ENCODE measurements at regions not wholly inside any gene's neighbourhood (a gene's known extent, or its start where the extent isn't known, plus 50 kb on each side); places are given as distances from the start of the nearest gene placed in this dataset.
"Not testable (repeated sequence)": the region's sequence is repeated elsewhere in the genome, so short reads cannot be mapped to it uniquely, and the experiment has no call there.

DNA sequence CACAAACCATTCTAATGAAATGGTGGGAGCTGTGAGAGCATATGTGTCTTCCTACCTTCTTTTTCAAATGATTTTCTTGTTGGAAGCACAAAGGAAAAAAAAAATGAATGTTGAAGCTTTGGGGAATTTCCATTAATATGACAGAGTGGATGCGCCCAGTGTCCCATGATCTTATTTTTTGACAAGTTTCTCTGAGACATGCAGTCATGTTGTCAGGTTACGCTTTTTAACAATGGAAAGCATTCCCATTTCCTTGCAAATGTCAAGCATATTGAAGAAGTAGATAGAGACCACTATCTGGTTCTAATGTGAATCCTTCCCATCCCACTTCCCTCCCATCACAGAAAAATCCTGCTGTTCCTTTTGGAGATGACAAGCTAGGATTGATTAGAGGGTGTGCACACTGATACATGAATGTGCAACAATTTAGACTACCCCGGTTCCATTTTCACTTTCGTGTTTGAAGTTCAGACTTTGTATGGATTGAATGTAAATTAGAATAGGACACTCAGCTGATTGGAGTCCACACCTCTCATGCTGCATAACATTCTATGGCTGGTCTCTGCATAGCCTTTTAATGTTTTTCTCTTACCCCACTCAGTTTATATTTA is 919.4 kb downstream of the TLE4 start:
- WGBS (ENCODE audit: low lambda C conversion rate, missing lambda C conversion rate) = 95% methylated on average over 4 of the region's 4 CpGs
- Histone ChIP-seq H3K36me3 (replicated peaks; ENCODE audit: insufficient read depth, low read depth) (no peaks in the 10 kb centered on the region), H3K79me2 (no peaks in the 10 kb centered on the region), H3K9me2 (replicated peaks; ENCODE audit: insufficient read depth) (no peaks in the 10 kb centered on the region), H3K9me3 (ENCODE audit: low read depth) (no peaks in the 10 kb centered on the region), H3K27ac (no peak overlapping the region), H2AFZ (no peak overlapping the region), H4K20me1 (ENCODE audit: insufficient read depth, poor library complexity, severe bottlenecking) (no peaks in the 10 kb centered on the region), H3K27me3 (no peaks in the 10 kb centered on the region), H3K4me3 (no peak overlapping the region), H3K4me2 (no peak overlapping the region), H3K4me1 (ENCODE audit: insufficient read depth) (no peaks in the 10 kb centered on the region)
- TF ChIP-seq EZH2phosphoT487 (IDR thresholded peaks at IDR 0.05; ENCODE audit: low read depth, severe bottlenecking, unreplicated experiment) (no peak), EZH2 (IDR thresholded peaks at IDR 0.05; ENCODE audit: borderline replicate concordance) (no peak)
- TF ChIP-seq, protein P1, sequence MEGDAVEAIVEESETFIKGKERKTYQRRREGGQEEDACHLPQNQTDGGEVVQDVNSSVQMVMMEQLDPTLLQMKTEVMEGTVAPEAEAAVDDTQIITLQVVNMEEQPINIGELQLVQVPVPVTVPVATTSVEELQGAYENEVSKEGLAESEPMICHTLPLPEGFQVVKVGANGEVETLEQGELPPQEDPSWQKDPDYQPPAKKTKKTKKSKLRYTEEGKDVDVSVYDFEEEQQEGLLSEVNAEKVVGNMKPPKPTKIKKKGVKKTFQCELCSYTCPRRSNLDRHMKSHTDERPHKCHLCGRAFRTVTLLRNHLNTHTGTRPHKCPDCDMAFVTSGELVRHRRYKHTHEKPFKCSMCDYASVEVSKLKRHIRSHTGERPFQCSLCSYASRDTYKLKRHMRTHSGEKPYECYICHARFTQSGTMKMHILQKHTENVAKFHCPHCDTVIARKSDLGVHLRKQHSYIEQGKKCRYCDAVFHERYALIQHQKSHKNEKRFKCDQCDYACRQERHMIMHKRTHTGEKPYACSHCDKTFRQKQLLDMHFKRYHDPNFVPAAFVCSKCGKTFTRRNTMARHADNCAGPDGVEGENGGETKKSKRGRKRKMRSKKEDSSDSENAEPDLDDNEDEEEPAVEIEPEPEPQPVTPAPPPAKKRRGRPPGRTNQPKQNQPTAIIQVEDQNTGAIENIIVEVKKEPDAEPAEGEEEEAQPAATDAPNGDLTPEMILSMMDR (IDR thresholded peaks at IDR 0.05; ENCODE audit: poor library complexity) = no peak
- no peak for DNase-seq (ENCODE audit: low spot score)

DNA sequence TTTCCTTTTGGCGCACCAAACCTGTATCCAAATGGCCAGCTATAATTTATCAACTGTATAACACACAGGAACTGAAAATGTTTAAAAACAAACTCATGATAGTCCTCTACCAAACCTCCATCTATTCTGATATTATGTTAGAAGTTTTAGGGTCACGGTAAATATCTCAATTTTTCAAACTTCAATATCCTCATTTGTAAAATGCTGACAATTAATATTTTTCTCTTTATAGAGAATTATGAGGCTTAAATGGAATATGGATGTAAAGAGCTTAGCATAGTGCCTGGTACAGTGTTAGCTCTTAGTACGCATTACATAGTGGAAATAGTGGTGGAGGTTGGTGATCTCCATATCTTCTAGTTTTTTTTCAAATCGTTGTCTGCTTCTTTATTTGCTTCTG is 917.6 kb downstream of the TLE4 start:
- DNase-seq (ENCODE audit: low spot score) = no peak
- Histone ChIP-seq H3K9me3 (ENCODE audit: low read depth) (no peaks in the 10 kb centered on the region), H3K27me3 (no peaks in the 10 kb centered on the region), H3K79me2 (no peaks in the 10 kb centered on the region), H3K36me3 (replicated peaks; ENCODE audit: insufficient read depth, low read depth) (no peaks in the 10 kb centered on the region), H2AFZ (no peak overlapping the region), H4K20me1 (ENCODE audit: insufficient read depth, poor library complexity, severe bottlenecking) (no peaks in the 10 kb centered on the region), H3K4me1 (ENCODE audit: insufficient read depth) (no peaks in the 10 kb centered on the region), H3K27ac (no peak overlapping the region), H3K4me3 (no peak overlapping the region), H3K4me2 (no peak overlapping the region), H3K9me2 (replicated peaks; ENCODE audit: insufficient read depth) (no peaks in the 10 kb centered on the region)
- WGBS (ENCODE audit: low lambda C conversion rate, missing lambda C conversion rate) = 94% methylated on average over 4 of the region's 4 CpGs
- TF ChIP-seq EZH2phosphoT487 (IDR thresholded peaks at IDR 0.05; ENCODE audit: low read depth, severe bottlenecking, unreplicated experiment) = no peak
- TF ChIP-seq EZH2 (IDR thresholded peaks at IDR 0.05; ENCODE audit: borderline replicate concordance) = no peak
- TF ChIP-seq, protein P1 (IDR thresholded peaks at IDR 0.05; ENCODE audit: poor library complexity) = no peak

DNA sequence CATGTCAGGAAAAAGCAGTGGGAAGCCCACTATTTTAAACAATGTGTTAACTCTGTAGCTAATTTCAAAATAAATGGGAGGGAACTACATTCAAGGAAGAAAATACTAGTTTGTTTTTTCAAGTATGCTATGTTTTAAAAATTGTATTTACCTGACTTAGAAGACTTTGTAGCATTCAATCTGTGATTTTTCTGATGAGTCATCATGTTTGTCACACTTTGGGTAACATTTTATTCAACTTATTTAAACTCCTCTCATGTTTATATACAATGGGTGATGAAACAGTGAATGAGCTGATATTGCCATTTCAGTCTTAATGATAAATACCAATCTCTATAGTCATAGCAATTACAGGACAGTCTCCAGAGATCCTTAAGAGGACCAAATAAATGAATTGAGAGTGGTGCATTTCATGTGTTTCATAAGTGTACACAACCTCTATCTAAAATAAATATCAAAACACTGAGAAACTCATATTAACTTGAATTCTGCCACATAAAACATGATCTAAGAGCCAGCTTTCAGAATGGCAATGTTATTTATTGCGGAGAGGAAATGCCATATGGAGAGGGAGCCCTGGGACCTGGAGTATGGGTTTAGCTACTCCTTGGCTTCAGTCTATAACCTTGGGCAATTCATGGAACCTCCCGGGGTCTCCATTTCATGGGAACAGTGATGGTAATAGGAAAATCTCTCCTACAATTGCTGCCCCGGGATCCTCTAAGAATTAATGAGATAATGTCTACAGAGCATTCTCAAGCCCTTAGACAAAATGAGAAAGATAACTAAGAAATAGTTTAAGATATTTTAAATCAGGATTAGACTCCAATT is 913.9 kb downstream of the TLE4 start:
- H3K4me2 ChIP-seq = no peak overlapping the region
- H2AFZ ChIP-seq = no peak overlapping the region
- H3K4me3 ChIP-seq = no peak overlapping the region
- H3K36me3 ChIP-seq (replicated peaks; ENCODE audit: insufficient read depth, low read depth) = no peaks in the 10 kb centered on the region
- H3K79me2 ChIP-seq = no peaks in the 10 kb centered on the region
- H3K9me2 ChIP-seq (replicated peaks; ENCODE audit: insufficient read depth) = no peaks in the 10 kb centered on the region
- 87% methylated on average over 3 of the region's 3 CpGs for WGBS (ENCODE audit: low lambda C conversion rate, missing lambda C conversion rate)
- no peaks in the 10 kb centered on the region for H3K27me3 ChIP-seq
- peaks cover 4% of the 10 kb centered on the region for H3K9me3 ChIP-seq (ENCODE audit: low read depth)
- DNase-seq (ENCODE audit: low spot score) = no peak
- no peak for TF ChIP-seq EZH2 (IDR thresholded peaks at IDR 0.05; ENCODE audit: borderline replicate concordance)
- TF ChIP-seq, protein P1 (IDR thresholded peaks at IDR 0.05; ENCODE audit: poor library complexity) = no peak
- TF ChIP-seq EZH2phosphoT487 (IDR thresholded peaks at IDR 0.05; ENCODE audit: low read depth, severe bottlenecking, unreplicated experiment) = no peak
- H3K4me1 ChIP-seq (ENCODE audit: insufficient read depth) = no peaks in the 10 kb centered on the region
- no peak overlapping the region for H3K27ac ChIP-seq
- no peaks in the 10 kb centered on the region for H4K20me1 ChIP-seq (ENCODE audit: insufficient read depth, poor library complexity, severe bottlenecking)

GRCh38 chr9:80482251-80482650 is 910.5 kb downstream of the TLE4 start:
- H3K27ac ChIP-seq; H3K9me3 ChIP-seq (ENCODE audit: low read depth); DNase-seq (ENCODE audit: low spot score); H3K9me2 ChIP-seq (replicated peaks; ENCODE audit: insufficient read depth); H2AFZ ChIP-seq; H3K27me3 ChIP-seq; H4K20me1 ChIP-seq (ENCODE audit: insufficient read depth, poor library complexity, severe bottlenecking); H3K4me2 ChIP-seq; H3K79me2 ChIP-seq; H3K4me3 ChIP-seq; H3K36me3 ChIP-seq (replicated peaks; ENCODE audit: insufficient read depth, low read depth); H3K4me1 ChIP-seq (ENCODE audit: insufficient read depth): not testable (repeated sequence)
- WGBS (ENCODE audit: low lambda C conversion rate, missing lambda C conversion rate) = 42% methylated on average over 1 of the region's 1 CpG

Measured in hepatocyte (in vitro differentiated cells).